WTC11 (cell line): ENCODE measurements at regions not wholly inside any gene's neighbourhood (a gene's known extent, or its start where the extent isn't known, plus 50 kb on each side); places are given as distances from the start of the nearest gene placed in this dataset.

Source experiments
- ATAC-seq: fragments of 200-7000 bp; cut with Tn5 transposase; 2 replicates; pipeline ENCODE4 v1.10.0; 2021; ENCODE audit warnings: mild to moderate bottlenecking, moderate library complexity
- CTCF ChIA-PET: fragments of 300-600 bp; sonication (Branson Sonifier 250); formaldehyde crosslinking; loops from one replicate; lab custom pipeline; 2021; ENCODE audit warnings: antibody characterized with exemption; lab: Charles Lee
- POLR2A ChIA-PET: fragments of 350-600 bp; sonication (Branson Sonifier 250); formaldehyde crosslinking; loops from one replicate; lab custom pipeline; 2021; ENCODE audit warnings: antibody characterized with exemption; lab: Charles Lee
- DNase-seq: peaks from one replicate; pipeline ENCODE4 v3.0.0; 2021; ENCODE audit warnings: low spot score
- H3K27ac Mint-ChIP-seq: 2 replicates; pipeline ENCODE4 v1.8.0; 2021; ENCODE audit warnings: mixed read lengths
- H3K27me3 Mint-ChIP-seq: 2 replicates; pipeline ENCODE4 v1.8.0; 2021; ENCODE audit warnings: low read depth, mild to moderate bottlenecking, moderate library complexity, mixed read lengths
- H3K36me3 Mint-ChIP-seq: 2 replicates; pipeline ENCODE4 v1.8.0; 2021; ENCODE audit warnings: mixed read lengths
- H3K4me1 Mint-ChIP-seq: 2 replicates; pipeline ENCODE4 v1.8.0; 2022; ENCODE audit warnings: mixed read lengths
- H3K4me3 Mint-ChIP-seq: 2 replicates; pipeline ENCODE4 v1.8.0; 2021; ENCODE audit warnings: mild to moderate bottlenecking, moderate library complexity, mixed read lengths
- H3K9me3 Mint-ChIP-seq: 2 replicates; pipeline ENCODE4 v1.8.0; 2021; ENCODE audit warnings: mixed read lengths
- CBFB ChIP-seq: sonication (generic); formaldehyde crosslinking; IDR thresholded peaks from 2 replicates; pipeline ENCODE4 v1.8.1; 2022; ENCODE audit warnings: mild to moderate bottlenecking, low read depth, missing genetic modification reagents
- ELF4 ChIP-seq: sonication (generic); formaldehyde crosslinking; IDR thresholded peaks from 2 replicates; pipeline ENCODE4 v1.8.1; 2022; ENCODE audit warnings: low read depth, mild to moderate bottlenecking, moderate library complexity, missing genetic modification reagents
- FOXP1 ChIP-seq: sonication (generic); formaldehyde crosslinking; IDR thresholded peaks from 2 replicates; pipeline ENCODE4 v1.8.0; 2022; ENCODE audit warnings: missing genetic modification reagents, mild to moderate bottlenecking, moderate library complexity, borderline replicate concordance
- IRF2 ChIP-seq: sonication (generic); formaldehyde crosslinking; IDR thresholded peaks from 2 replicates; pipeline ENCODE4 v1.8.0; 2022; ENCODE audit warnings: low read depth, missing genetic modification reagents, borderline replicate concordance
- JAZF1 ChIP-seq: fragments of 250-450 bp; sonication (Bioruptor Pico); IDR thresholded peaks from 2 replicates; pipeline ENCODE4 v1.9.0; 2021; ENCODE audit warnings: moderate library complexity, mild to moderate bottlenecking, inconsistent platforms
- MYBL2 ChIP-seq: sonication (generic); formaldehyde crosslinking; IDR thresholded peaks from 2 replicates; pipeline ENCODE4 v1.8.1; 2023; ENCODE audit warnings: mild to moderate bottlenecking, moderate library complexity, missing genetic modification reagents
- NFATC4 ChIP-seq: fragments of 250-450 bp; sonication (Bioruptor Pico); IDR thresholded peaks from 2 replicates; pipeline ENCODE4 v1.9.0; 2021; ENCODE audit warnings: mild to moderate bottlenecking
- NFYB ChIP-seq: sonication (generic); formaldehyde crosslinking; conservative IDR thresholded peaks from 2 replicates; pipeline ENCODE4 v1.8.0; 2022; ENCODE audit warnings: low read depth, missing genetic modification reagents
- NR1H2 ChIP-seq: sonication (generic); formaldehyde crosslinking; IDR thresholded peaks from 2 replicates; pipeline ENCODE4 v1.9.0; 2021; ENCODE audit warnings: mild to moderate bottlenecking, moderate library complexity, missing genetic modification reagents
- PRRX2 ChIP-seq: fragments of 250-450 bp; sonication (Bioruptor Pico); IDR thresholded peaks from 2 replicates; pipeline ENCODE4 v1.8.0; 2021; ENCODE audit warnings: mild to moderate bottlenecking
- RORB ChIP-seq: fragments of 250-450 bp; sonication (Bioruptor Pico); IDR thresholded peaks from 2 replicates; pipeline ENCODE4 v1.9.0; 2021; ENCODE audit warnings: mild to moderate bottlenecking
- SMAD4 ChIP-seq: sonication (generic); formaldehyde crosslinking; IDR thresholded peaks from 2 replicates; pipeline ENCODE4 v1.8.0; 2022; ENCODE audit warnings: mild to moderate bottlenecking, missing genetic modification reagents
- SP1 ChIP-seq: sonication (generic); formaldehyde crosslinking; conservative IDR thresholded peaks from 2 replicates; pipeline ENCODE4 v1.8.1; 2022; ENCODE audit warnings: missing genetic modification reagents
- ZNF121 ChIP-seq: sonication (generic); formaldehyde crosslinking; IDR thresholded peaks from 2 replicates; pipeline ENCODE4 v1.8.0; 2023; ENCODE audit warnings: missing genetic modification reagents
- ZNF232 ChIP-seq: sonication (generic); formaldehyde crosslinking; IDR thresholded peaks from 2 replicates; pipeline ENCODE4 v1.8.0; 2022; ENCODE audit warnings: mild to moderate bottlenecking, missing genetic modification reagents
- ZNF317 ChIP-seq: sonication (generic); formaldehyde crosslinking; IDR thresholded peaks from 2 replicates; pipeline ENCODE4 v1.8.1; 2023; ENCODE audit warnings: low read depth, mild to moderate bottlenecking, moderate library complexity, missing genetic modification reagents, borderline replicate concordance
- ZNF396 ChIP-seq: fragments of 250-450 bp; sonication (Bioruptor Pico); IDR thresholded peaks from 2 replicates; pipeline ENCODE4 v1.8.0; 2021; ENCODE audit warnings: mild to moderate bottlenecking, moderate library complexity, borderline replicate concordance
- ZNF416 ChIP-seq: fragments of 250-450 bp; sonication (Bioruptor Pico); IDR thresholded peaks from 2 replicates; pipeline ENCODE4 v1.9.0; 2021; ENCODE audit warnings: mild to moderate bottlenecking, inconsistent platforms
- ZNF423 ChIP-seq: fragments of 250-450 bp; sonication (Bioruptor Pico); IDR thresholded peaks from 2 replicates; pipeline ENCODE4 v2.1.2; 2022; ENCODE audit warnings: mild to moderate bottlenecking, moderate library complexity
- ZNF671 ChIP-seq: fragments of 250-450 bp; sonication (Bioruptor Pico); IDR thresholded peaks from 2 replicates; pipeline ENCODE4 v1.8.0; 2021; ENCODE audit warnings: mild to moderate bottlenecking
- TF ChIP-seq, protein P1 (sequence below): fragments of 250-450 bp; sonication (Bioruptor Pico); IDR thresholded peaks from 2 replicates; pipeline ENCODE4 v1.9.0; 2021; ENCODE audit warnings: mild to moderate bottlenecking
- TF ChIP-seq, protein P2 (sequence below): sonication (generic); formaldehyde crosslinking; IDR thresholded peaks from 2 replicates; pipeline ENCODE4 v1.8.0; 2023; ENCODE audit warnings: missing genetic modification reagents, mild to moderate bottlenecking, borderline replicate concordance
- TF ChIP-seq, protein P3 (sequence below): sonication (generic); formaldehyde crosslinking; IDR thresholded peaks from 2 replicates; pipeline ENCODE4 v1.8.1; 2023; ENCODE audit warnings: mild to moderate bottlenecking, missing genetic modification reagents, moderate library complexity
- TF ChIP-seq, protein P4 (sequence below): sonication (generic); formaldehyde crosslinking; IDR thresholded peaks from 2 replicates; pipeline ENCODE4 v1.8.1; 2022; ENCODE audit warnings: low read depth, mild to moderate bottlenecking, moderate library complexity, missing genetic modification reagents, borderline replicate concordance

DNA sequence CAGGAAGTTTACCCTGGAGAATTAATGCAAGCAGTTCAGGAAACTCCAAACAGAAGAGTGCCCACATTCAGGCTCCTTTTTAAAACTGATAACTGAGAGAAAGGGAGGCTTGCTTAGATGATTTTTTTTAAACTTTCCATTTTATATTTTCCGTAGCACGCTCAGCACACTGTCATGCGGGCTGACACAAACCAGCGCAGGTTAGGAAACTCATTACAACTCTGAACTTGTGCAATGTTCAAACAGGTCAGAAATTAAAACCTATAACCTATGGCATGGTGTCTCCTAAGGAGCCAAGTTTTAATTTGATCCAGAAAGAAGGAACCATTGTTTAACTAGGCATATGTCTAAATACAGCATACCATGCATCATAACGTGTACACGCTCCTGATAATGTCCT lies 117.7 kb upstream of the SMIM21 start:
- Mint-ChIP-seq H3K4me1 (peaks cover 8% of the 10 kb centered on the region), H3K27me3 (peaks cover 4% of the 10 kb centered on the region; the same call in 1 of the 2 replicates), H3K9me3 (peaks cover 16% of the 10 kb centered on the region), H3K27ac (no peak overlapping the region), H3K4me3 (no peak overlapping the region), H3K36me3 (no peaks in the 10 kb centered on the region)
- CTCF ChIA-PET = no interaction called here
- POLR2A ChIA-PET = no interaction called here
- ATAC-seq = no peak
- DNase-seq = no peak
- TF ChIP-seq, protein P1, sequence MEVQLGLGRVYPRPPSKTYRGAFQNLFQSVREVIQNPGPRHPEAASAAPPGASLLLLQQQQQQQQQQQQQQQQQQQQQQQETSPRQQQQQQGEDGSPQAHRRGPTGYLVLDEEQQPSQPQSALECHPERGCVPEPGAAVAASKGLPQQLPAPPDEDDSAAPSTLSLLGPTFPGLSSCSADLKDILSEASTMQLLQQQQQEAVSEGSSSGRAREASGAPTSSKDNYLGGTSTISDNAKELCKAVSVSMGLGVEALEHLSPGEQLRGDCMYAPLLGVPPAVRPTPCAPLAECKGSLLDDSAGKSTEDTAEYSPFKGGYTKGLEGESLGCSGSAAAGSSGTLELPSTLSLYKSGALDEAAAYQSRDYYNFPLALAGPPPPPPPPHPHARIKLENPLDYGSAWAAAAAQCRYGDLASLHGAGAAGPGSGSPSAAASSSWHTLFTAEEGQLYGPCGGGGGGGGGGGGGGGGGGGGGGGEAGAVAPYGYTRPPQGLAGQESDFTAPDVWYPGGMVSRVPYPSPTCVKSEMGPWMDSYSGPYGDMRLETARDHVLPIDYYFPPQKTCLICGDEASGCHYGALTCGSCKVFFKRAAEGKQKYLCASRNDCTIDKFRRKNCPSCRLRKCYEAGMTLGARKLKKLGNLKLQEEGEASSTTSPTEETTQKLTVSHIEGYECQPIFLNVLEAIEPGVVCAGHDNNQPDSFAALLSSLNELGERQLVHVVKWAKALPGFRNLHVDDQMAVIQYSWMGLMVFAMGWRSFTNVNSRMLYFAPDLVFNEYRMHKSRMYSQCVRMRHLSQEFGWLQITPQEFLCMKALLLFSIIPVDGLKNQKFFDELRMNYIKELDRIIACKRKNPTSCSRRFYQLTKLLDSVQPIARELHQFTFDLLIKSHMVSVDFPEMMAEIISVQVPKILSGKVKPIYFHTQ = no peak
- no peak for TF ChIP-seq PRRX2 (CRISPR knock-in tag)
- no peak for TF ChIP-seq MYBL2 (CRISPR knock-in tag)
- TF ChIP-seq NFATC4 (CRISPR knock-in tag) = no peak
- no peak for TF ChIP-seq ZNF671 (CRISPR knock-in tag)
- no peak for TF ChIP-seq ZNF416 (CRISPR knock-in tag)
- no peak for TF ChIP-seq ZNF317 (CRISPR knock-in tag)
- no peak for TF ChIP-seq RORB (CRISPR knock-in tag)
- TF ChIP-seq NR1H2 (CRISPR knock-in tag) = no peak
- no peak for TF ChIP-seq ZNF423 (CRISPR knock-in tag)
- no peak for TF ChIP-seq ZNF232

DNA sequence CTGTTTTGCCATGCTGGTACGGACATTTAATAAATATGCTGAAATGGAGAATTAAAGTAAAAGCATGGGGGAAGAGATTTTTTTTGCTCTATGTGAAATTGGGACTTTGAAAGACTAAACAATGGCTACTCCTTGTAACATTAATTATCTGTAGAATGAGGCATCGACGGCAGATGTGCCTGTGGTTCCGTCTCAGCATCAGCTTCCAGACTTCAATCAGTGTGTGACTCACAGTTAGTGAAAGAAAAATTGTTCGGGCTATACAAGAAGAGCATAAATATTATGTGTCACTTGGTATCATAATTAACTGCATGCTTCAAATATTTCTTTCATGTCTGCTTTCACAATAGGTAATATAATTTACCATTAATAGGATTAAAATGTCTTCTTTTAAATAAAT lies 117.0 kb upstream of the SMIM21 start:
- DNase-seq (no peak), ATAC-seq (no peak)
- no peak for TF ChIP-seq SP1 (CRISPR knock-in tag)
- no peak for TF ChIP-seq CBFB
- TF ChIP-seq ZNF121 (CRISPR knock-in tag) = no peak
- no peak for TF ChIP-seq SMAD4
- TF ChIP-seq JAZF1 = no peak
- TF ChIP-seq IRF2 = no peak
- no peak for TF ChIP-seq ZNF396
- TF ChIP-seq, protein P2, sequence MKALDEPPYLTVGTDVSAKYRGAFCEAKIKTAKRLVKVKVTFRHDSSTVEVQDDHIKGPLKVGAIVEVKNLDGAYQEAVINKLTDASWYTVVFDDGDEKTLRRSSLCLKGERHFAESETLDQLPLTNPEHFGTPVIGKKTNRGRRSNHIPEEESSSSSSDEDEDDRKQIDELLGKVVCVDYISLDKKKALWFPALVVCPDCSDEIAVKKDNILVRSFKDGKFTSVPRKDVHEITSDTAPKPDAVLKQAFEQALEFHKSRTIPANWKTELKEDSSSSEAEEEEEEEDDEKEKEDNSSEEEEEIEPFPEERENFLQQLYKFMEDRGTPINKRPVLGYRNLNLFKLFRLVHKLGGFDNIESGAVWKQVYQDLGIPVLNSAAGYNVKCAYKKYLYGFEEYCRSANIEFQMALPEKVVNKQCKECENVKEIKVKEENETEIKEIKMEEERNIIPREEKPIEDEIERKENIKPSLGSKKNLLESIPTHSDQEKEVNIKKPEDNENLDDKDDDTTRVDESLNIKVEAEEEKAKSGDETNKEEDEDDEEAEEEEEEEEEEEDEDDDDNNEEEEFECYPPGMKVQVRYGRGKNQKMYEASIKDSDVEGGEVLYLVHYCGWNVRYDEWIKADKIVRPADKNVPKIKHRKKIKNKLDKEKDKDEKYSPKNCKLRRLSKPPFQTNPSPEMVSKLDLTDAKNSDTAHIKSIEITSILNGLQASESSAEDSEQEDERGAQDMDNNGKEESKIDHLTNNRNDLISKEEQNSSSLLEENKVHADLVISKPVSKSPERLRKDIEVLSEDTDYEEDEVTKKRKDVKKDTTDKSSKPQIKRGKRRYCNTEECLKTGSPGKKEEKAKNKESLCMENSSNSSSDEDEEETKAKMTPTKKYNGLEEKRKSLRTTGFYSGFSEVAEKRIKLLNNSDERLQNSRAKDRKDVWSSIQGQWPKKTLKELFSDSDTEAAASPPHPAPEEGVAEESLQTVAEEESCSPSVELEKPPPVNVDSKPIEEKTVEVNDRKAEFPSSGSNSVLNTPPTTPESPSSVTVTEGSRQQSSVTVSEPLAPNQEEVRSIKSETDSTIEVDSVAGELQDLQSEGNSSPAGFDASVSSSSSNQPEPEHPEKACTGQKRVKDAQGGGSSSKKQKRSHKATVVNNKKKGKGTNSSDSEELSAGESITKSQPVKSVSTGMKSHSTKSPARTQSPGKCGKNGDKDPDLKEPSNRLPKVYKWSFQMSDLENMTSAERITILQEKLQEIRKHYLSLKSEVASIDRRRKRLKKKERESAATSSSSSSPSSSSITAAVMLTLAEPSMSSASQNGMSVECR = no peak
- TF ChIP-seq ELF4 = no peak
- TF ChIP-seq, protein P3, sequence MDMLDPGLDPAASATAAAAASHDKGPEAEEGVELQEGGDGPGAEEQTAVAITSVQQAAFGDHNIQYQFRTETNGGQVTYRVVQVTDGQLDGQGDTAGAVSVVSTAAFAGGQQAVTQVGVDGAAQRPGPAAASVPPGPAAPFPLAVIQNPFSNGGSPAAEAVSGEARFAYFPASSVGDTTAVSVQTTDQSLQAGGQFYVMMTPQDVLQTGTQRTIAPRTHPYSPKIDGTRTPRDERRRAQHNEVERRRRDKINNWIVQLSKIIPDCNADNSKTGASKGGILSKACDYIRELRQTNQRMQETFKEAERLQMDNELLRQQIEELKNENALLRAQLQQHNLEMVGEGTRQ (CRISPR knock-in tag) = no peak
- no peak for TF ChIP-seq NFYB
- no peak for TF ChIP-seq ZNF317 (CRISPR knock-in tag)
- no peak for TF ChIP-seq PRRX2 (CRISPR knock-in tag)
- TF ChIP-seq, protein P4, sequence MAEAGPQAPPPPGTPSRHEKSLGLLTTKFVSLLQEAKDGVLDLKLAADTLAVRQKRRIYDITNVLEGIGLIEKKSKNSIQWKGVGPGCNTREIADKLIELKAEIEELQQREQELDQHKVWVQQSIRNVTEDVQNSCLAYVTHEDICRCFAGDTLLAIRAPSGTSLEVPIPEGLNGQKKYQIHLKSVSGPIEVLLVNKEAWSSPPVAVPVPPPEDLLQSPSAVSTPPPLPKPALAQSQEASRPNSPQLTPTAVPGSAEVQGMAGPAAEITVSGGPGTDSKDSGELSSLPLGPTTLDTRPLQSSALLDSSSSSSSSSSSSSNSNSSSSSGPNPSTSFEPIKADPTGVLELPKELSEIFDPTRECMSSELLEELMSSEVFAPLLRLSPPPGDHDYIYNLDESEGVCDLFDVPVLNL (CRISPR knock-in tag) = no peak
- no peak for TF ChIP-seq FOXP1 (CRISPR knock-in tag)
- Mint-ChIP-seq H3K4me3 (no peak overlapping the region), H3K36me3 (no peaks in the 10 kb centered on the region), H3K27me3 (peaks cover 1% of the 10 kb centered on the region; the same call in 1 of the 2 replicates), H3K9me3 (peaks cover 11% of the 10 kb centered on the region), H3K4me1 (peaks cover 8% of the 10 kb centered on the region), H3K27ac (no peak overlapping the region)
- ChIA-PET CTCF (no interaction called here), POLR2A (no interaction called here)
